Activated CD8-positive, alpha-beta memory T cell treated with anti-CD3 and anti-CD28 coated beads, Interleukin-2, amount 10 ng/mL, durations not matched to agents 7 days and 5 days (primary cell): ENCODE measurements at regions not wholly inside any gene's neighbourhood (a gene's known extent, or its start where the extent isn't known, plus 50 kb on each side); places are given as distances from the start of the nearest gene placed in this dataset.
A peak's percentile ranks its signal among the peaks of the same experiment; 100 is the strongest.

Experiments
- ATAC-seq: fragments of 150-1000 bp; cut with Tn5 transposase; one replicate; pipeline ENCODE4 v1.10.0; 2021; ENCODE audit warnings: moderate library complexity
- CTCF ChIA-PET: fragments of 350-600 bp; sonication (Branson Sonifier 250); formaldehyde crosslinking; loops from one replicate; lab custom pipeline; 2021; ENCODE audit warnings: antibody characterized with exemption; lab: Charles Lee
- DNase-seq: peaks from one replicate; pipeline ENCODE4 v3.0.0-alpha.2; 2020
- H3K27ac Mint-ChIP-seq: one replicate; pipeline ENCODE4 v1.8.0; 2021; ENCODE audit warnings: mild to moderate bottlenecking, mixed read lengths
- H3K27me3 Mint-ChIP-seq: one replicate; pipeline ENCODE4 v1.8.0; 2021; ENCODE audit warnings: mixed read lengths
- H3K36me3 Mint-ChIP-seq: one replicate; pipeline ENCODE4 v1.8.0; 2021; ENCODE audit warnings: mild to moderate bottlenecking, mixed read lengths
- H3K4me1 Mint-ChIP-seq: one replicate; pipeline ENCODE4 v1.8.0; 2021; ENCODE audit warnings: mixed read lengths
- H3K4me3 Mint-ChIP-seq: one replicate; pipeline ENCODE4 v1.8.0; 2021; ENCODE audit warnings: mild to moderate bottlenecking, moderate library complexity, mixed read lengths
- H3K9me3 Mint-ChIP-seq: one replicate; pipeline ENCODE4 v1.8.0; 2022; ENCODE audit warnings: low read depth, mixed read lengths

GRCh38 chr2:224325941-224326340 lies 76.0 kb downstream of the FAM124B start:
- ATAC-seq (no peak), DNase-seq (no peak)
- no peak overlapping the region for H3K4me3 Mint-ChIP-seq
- no peak overlapping the region for H3K27ac Mint-ChIP-seq
- CTCF ChIA-PET: no interaction called here
- H3K9me3 Mint-ChIP-seq: no peaks in the 10 kb centered on the region
- H3K27me3 Mint-ChIP-seq: peaks cover 43% of the 10 kb centered on the region
- H3K36me3 Mint-ChIP-seq: no peaks in the 10 kb centered on the region
- no peaks in the 10 kb centered on the region for H3K4me1 Mint-ChIP-seq

DNA sequence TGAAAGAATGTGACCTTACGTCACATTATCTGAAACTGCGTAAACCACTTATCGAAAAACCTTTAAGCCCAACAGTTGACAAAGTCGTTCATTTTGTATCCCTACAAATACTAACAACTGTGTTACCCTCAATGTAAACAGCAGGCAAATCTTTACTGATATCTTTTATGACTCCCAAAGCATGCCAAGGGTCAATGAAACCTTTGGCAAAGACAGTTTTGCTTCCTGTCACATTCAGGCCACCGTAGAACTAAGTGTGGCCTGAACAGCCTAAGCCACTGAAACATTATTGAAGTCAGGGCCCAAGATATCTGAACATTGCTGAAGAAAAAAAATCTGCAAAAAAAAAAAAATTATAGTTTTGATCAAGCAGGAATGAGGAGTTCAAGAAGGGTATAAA lies 77.3 kb downstream of the FAM124B start:
- Mint-ChIP-seq H3K27ac (no peak overlapping the region), H3K4me1 (no peaks in the 10 kb centered on the region), H3K27me3 (peaks cover 53% of the 10 kb centered on the region), H3K4me3 (no peak overlapping the region), H3K9me3 (no peaks in the 10 kb centered on the region), H3K36me3 (no peaks in the 10 kb centered on the region)
- no peak for DNase-seq
- CTCF ChIA-PET: no interaction called here
- no peak for ATAC-seq

DNA sequence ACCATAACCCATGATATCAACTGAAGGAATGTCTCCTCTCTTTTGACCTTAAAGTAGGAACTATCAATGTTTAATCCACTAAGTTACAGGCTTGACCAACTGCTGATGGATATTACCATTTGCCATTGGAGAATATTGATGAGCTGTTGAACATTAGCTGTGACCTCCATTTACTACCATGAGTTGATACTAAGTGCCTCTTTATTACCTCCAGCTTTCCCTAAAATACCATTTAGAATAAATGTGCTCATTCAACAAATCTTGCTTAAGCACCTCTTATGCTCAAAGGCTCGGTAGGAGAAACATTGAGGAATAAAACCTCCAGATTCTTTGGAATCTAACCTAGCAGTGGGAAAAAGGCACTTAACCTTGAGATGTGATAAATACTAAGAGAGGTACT lies 81.2 kb downstream of the FAM124B start:
- no peak for ATAC-seq
- CTCF ChIA-PET: interaction anchor here (0.9 kb wide), 1 partner anchor 11 kb away, joined by 3 read pairs; no protein-coding TSS in a partner anchor
- H3K4me3 Mint-ChIP-seq: no peak overlapping the region

GRCh38 chr2:224319750-224320149 lies 82.2 kb downstream of the FAM124B start:
- ATAC-seq (no peak), DNase-seq (no peak)
- H3K4me3 Mint-ChIP-seq: no peak overlapping the region
- peaks cover 40% of the 10 kb centered on the region for H3K27me3 Mint-ChIP-seq
- H3K4me1 Mint-ChIP-seq: no peaks in the 10 kb centered on the region
- H3K27ac Mint-ChIP-seq: no peak overlapping the region
- CTCF ChIA-PET: no interaction called here
- no peaks in the 10 kb centered on the region for H3K36me3 Mint-ChIP-seq
- no peaks in the 10 kb centered on the region for H3K9me3 Mint-ChIP-seq

More for the DNA sequence above, 81.2 kb downstream of the FAM124B start:
- Mint-ChIP-seq H3K4me1 (no peaks in the 10 kb centered on the region), H3K27ac (no peak overlapping the region), H3K27me3 (peaks cover 39% of the 10 kb centered on the region), H3K9me3 (no peaks in the 10 kb centered on the region), H3K36me3 (no peaks in the 10 kb centered on the region)
- no peak for DNase-seq

DNA sequence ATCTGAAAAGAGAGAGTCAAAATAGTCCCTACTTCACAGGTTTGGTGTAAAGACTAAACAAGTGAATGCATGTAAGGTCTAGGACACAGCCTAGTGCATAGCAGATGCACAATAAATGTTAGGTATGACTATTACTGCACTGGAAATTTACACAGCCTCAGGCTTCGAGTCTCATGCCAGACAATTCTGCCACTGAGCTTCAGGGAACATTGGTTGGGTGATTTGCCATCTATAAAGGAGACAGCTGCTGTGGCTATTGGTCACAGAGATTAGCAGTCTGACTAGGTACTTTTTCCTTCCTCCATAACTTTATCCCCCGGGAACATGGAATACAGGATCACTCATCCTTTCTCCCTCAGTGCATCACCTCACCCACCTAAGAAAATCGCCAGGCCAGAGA lies 89.2 kb downstream of the FAM124B start:
- H3K27ac Mint-ChIP-seq: no peak overlapping the region
- no peaks in the 10 kb centered on the region for H3K4me1 Mint-ChIP-seq
- no peak overlapping the region for H3K4me3 Mint-ChIP-seq
- H3K36me3 Mint-ChIP-seq: no peaks in the 10 kb centered on the region
- CTCF ChIA-PET: no interaction called here
- H3K27me3 Mint-ChIP-seq: peaks cover 37% of the 10 kb centered on the region
- DNase-seq (no peak), ATAC-seq (no peak)
- no peaks in the 10 kb centered on the region for H3K9me3 Mint-ChIP-seq

- DNase-seq: no peak
- H3K4me3 Mint-ChIP-seq: no peak overlapping the region
- H3K9me3 Mint-ChIP-seq: no peaks in the 10 kb centered on the region
- H3K4me1 Mint-ChIP-seq: no peaks in the 10 kb centered on the region
- no peak overlapping the region for H3K27ac Mint-ChIP-seq
- CTCF ChIA-PET: no interaction called here
- no peaks in the 10 kb centered on the region for H3K36me3 Mint-ChIP-seq
- no peak for ATAC-seq
- peaks cover 33% of the 10 kb centered on the region for H3K27me3 Mint-ChIP-seq
Measured at GRCh38 chr2:224310943-224311625, 90.8 kb downstream of the FAM124B start.

DNA sequence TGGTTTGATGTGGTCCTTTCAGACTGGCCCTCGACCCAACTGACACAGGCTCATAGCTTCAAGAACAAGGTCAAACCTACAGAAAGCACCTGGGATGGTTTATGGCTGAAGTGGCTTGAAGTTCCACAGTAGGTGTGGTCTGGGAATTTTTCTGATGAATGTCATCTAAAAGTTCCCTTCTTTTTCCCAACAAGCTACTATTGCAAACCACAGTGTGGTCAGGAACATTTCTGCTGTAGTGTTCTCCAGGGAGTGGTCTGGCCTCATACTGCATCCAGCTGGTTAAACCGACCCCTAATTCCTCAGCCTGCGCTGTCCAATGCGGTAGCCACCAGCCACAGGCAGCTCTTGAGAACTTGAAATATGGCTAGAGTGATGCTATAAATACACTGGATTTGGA lies 92.7 kb downstream of the FAM124B start:
- Mint-ChIP-seq H3K9me3 (no peaks in the 10 kb centered on the region), H3K27me3 (peaks cover 24% of the 10 kb centered on the region), H3K4me1 (no peaks in the 10 kb centered on the region), H3K4me3 (no peak overlapping the region), H3K27ac (no peak overlapping the region), H3K36me3 (no peaks in the 10 kb centered on the region)
- no peak for ATAC-seq
- CTCF ChIA-PET: interaction anchor here (0.9 kb wide), 1 partner anchor 11 kb away, joined by 3 read pairs; no protein-coding TSS in a partner anchor
- DNase-seq: no peak

- ATAC-seq (no peak), DNase-seq (no peak)
- Mint-ChIP-seq H3K27me3 (peaks cover 17% of the 10 kb centered on the region), H3K4me1 (no peaks in the 10 kb centered on the region), H3K27ac (no peak overlapping the region), H3K9me3 (no peaks in the 10 kb centered on the region), H3K4me3 (no peak overlapping the region), H3K36me3 (no peaks in the 10 kb centered on the region)
- CTCF ChIA-PET: no interaction called here
Measured at GRCh38 chr2:224308272-224308911, 93.5 kb downstream of the FAM124B start.

- DNase-seq (no peak), ATAC-seq (no peak)
- Mint-ChIP-seq H3K9me3 (no peaks in the 10 kb centered on the region), H3K27ac (no peak overlapping the region), H3K27me3 (no peaks in the 10 kb centered on the region), H3K36me3 (no peaks in the 10 kb centered on the region), H3K4me3 (no peak overlapping the region), H3K4me1 (no peaks in the 10 kb centered on the region)
- CTCF ChIA-PET: interaction anchor here (1.2 kb wide), 1 partner anchor 309 kb away, joined by 4 read pairs; no protein-coding TSS in a partner anchor
Measured at GRCh38 chr2:224302952-224303351, 99.0 kb downstream of the FAM124B start.

DNA sequence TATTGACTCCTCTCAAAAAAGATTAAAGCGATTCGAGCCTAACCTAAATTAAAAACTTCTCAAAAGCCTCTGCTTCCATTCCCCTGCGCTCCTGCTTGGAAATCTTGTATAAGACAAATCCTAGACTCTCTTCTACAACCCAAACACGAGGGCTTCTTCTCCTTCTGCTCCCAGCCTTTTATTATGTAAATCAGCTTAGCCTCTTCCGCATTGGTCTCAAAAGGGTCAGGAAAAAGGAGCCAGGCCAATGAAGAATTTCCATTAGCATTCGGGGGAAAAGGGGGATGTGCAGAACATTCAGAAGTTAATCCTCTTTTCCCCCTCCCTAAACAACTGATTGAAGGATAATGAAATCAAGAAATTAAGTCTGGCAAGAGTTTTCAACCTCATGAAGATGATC lies 107.9 kb downstream of the FAM124B start:
- CTCF ChIA-PET: no interaction called here
- no peak overlapping the region for H3K4me3 Mint-ChIP-seq
- DNase-seq: no peak
- H3K27me3 Mint-ChIP-seq: peaks cover 37% of the 10 kb centered on the region
- no peaks in the 10 kb centered on the region for H3K36me3 Mint-ChIP-seq
- no peaks in the 10 kb centered on the region for H3K9me3 Mint-ChIP-seq
- H3K27ac Mint-ChIP-seq: no peak overlapping the region
- ATAC-seq: no peak
- H3K4me1 Mint-ChIP-seq: no peaks in the 10 kb centered on the region

DNA sequence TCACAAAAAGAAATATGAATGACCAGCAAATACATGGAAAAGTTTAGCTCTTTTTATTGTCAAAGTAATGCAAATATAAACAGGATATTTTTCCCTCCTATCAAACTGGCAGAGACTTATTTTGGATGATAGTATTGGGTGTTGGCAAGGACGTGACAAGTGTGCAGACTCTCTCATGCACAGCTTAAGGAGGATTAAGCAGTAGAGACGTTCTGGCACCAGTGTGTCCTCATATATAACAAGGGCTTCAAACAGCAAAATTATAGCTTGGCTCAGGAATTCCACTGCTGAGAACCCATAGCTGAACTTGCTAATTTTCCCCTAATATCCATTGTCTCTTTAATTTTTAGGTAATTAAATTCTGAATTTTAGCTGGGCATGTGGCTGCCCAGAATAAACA lies 114.4 kb downstream of the FAM124B start:
- ATAC-seq (no peak), DNase-seq (no peak)
- Mint-ChIP-seq H3K27ac (no peak overlapping the region), H3K36me3 (no peaks in the 10 kb centered on the region), H3K9me3 (no peaks in the 10 kb centered on the region), H3K4me3 (no peak overlapping the region), H3K27me3 (peaks cover 55% of the 10 kb centered on the region), H3K4me1 (no peaks in the 10 kb centered on the region)
- CTCF ChIA-PET: interaction anchor here (0.6 to 7.5 kb wide), 4 partner anchors 47 to 317 kb away, joined by 3 to 103 read pairs (median 6); no protein-coding TSS in a partner anchor

- H3K27ac Mint-ChIP-seq: no peak overlapping the region
- no peaks in the 10 kb centered on the region for H3K36me3 Mint-ChIP-seq
- DNase-seq (no peak), ATAC-seq (no peak)
- no peak overlapping the region for H3K4me3 Mint-ChIP-seq
- H3K27me3 Mint-ChIP-seq: peaks cover 51% of the 10 kb centered on the region
- CTCF ChIA-PET: interaction anchor here (1.1 to 7.5 kb wide), 4 partner anchors 82 to 317 kb away, joined by 3 to 103 read pairs (median 52); no protein-coding TSS in a partner anchor
- no peaks in the 10 kb centered on the region for H3K9me3 Mint-ChIP-seq
- H3K4me1 Mint-ChIP-seq: no peaks in the 10 kb centered on the region
Measured at GRCh38 chr2:224286923-224287322, 115.0 kb downstream of the FAM124B start.

GRCh38 chr2:224284134-224284946 lies 117.6 kb downstream of the FAM124B start:
- Mint-ChIP-seq H3K4me1 (no peaks in the 10 kb centered on the region), H3K27ac (no peak overlapping the region), H3K36me3 (no peaks in the 10 kb centered on the region), H3K4me3 (no peak overlapping the region), H3K27me3 (peaks cover 42% of the 10 kb centered on the region), H3K9me3 (no peaks in the 10 kb centered on the region)
- CTCF ChIA-PET: interaction anchor here (0.7 to 7.5 kb wide), 15 partner anchors 8 to 1312 kb away, joined by 3 to 103 read pairs (median 3); partner anchors contain the start of gene SERPINE2
- ATAC-seq (peak; percentile 33), DNase-seq (no peak)
